Gastrocnemius medialis (tissue), 4 donors: ENCODE measurements at regions not wholly inside any gene's neighbourhood (a gene's known extent, or its start where the extent isn't known, plus 50 kb on each side); places are given as distances from the start of the nearest gene placed in this dataset.

Experiments used
- POLR2A ChIP-seq, 2 donors: fragments of 450-650 bp; IDR thresholded peaks; one replicate each; pipeline ENCODE4 v1.6.1; 2017; ENCODE audit warnings: antibody characterized with exemption in 2 of 2, mild to moderate bottlenecking in 2 of 2, moderate library complexity in 2 of 2
- TF ChIP-seq, protein P1 (sequence below), 5 experiments: fragments of 450-650 bp in 3 of 5; fragments of 200-600 bp in 2 of 5; sonication (generic) in 2 of 5; IDR thresholded peaks in 4 of 5; conservative IDR thresholded peaks in 1 of 5; 1 replicate in 4 of 5; 2 replicates in 1 of 5; pipeline ENCODE4 v1.5.1; 2016 to 2019; ENCODE audit warnings: antibody characterized with exemption in 5 of 5, mild to moderate bottlenecking in 3 of 5, moderate library complexity in 3 of 5

DNA sequence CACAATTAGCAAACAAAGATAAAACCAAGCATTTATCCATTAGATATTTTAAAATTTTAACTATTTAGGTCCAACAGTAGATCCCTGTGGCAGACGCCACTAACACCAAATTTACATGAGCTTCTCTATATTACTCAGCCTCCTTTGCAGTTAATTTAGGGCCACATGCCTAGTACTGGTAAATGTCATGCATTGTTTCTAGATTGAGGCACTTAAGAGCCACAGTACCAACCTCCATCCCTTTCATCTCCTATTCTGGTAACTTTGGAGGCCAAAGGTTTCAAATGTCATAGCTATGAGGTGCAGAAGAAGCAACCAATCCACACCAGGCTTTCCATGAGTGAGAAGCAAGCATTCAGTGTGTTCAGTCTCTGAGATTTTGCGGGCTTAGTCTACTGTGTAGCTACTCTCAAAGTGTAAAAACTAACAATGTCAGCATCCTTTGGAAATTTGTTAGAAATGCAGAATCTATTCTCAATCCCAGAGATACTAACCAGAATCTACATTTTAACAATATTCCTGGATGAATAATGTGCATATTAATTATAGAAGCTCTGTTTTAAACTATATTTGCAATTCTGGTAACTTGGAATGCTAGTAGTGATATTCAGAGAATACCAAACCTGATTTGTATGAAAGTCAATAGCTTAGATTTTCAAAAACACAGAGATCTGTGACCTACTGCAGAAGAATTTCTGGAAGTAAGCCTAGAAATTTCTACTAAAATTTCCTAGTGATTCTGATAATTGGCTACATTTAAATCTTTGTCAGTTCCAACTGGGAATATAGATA, 206.3 kb upstream of the CD96 start:
- TF ChIP-seq, protein P1, sequence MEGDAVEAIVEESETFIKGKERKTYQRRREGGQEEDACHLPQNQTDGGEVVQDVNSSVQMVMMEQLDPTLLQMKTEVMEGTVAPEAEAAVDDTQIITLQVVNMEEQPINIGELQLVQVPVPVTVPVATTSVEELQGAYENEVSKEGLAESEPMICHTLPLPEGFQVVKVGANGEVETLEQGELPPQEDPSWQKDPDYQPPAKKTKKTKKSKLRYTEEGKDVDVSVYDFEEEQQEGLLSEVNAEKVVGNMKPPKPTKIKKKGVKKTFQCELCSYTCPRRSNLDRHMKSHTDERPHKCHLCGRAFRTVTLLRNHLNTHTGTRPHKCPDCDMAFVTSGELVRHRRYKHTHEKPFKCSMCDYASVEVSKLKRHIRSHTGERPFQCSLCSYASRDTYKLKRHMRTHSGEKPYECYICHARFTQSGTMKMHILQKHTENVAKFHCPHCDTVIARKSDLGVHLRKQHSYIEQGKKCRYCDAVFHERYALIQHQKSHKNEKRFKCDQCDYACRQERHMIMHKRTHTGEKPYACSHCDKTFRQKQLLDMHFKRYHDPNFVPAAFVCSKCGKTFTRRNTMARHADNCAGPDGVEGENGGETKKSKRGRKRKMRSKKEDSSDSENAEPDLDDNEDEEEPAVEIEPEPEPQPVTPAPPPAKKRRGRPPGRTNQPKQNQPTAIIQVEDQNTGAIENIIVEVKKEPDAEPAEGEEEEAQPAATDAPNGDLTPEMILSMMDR (IDR thresholded peaks at IDR 0.05 in 4 of 5, conservative IDR thresholded peaks at IDR 0.05 in 1 of 5): no peak
- TF ChIP-seq POLR2A (IDR thresholded peaks at IDR 0.05): no peak
